ENCODE measurements at regions not wholly inside any gene's neighbourhood (a gene's known extent, or its start where the extent isn't known, plus 50 kb on each side); places are given as distances from the start of the nearest gene placed in this dataset.

DNA sequence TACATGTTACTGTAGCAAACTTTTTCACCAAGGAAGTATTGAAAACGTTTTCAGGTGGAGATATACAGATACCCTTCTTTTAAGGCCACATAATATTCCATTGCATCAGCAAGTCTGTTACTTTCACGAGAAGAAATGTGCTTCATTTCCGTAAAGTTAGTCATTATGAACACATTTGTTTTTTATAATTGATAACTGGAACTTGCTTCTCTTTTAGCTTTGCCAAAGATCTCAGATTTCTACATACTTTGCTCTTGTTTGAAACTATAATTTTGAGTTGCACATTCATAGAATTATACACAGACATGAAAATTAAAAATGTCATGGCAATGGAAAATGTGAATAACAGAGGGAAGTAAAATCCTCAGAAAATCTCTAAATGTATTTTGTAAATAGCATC lies 128.7 kb upstream of the GIMD1 start:
- TF ChIP-seq TAF1 (IDR thresholded peaks at IDR 0.05; ENCODE audit: low read depth) = no peak
- TF ChIP-seq REST (IDR thresholded peaks at IDR 0.05; ENCODE audit: low read depth) = no peak
- no peak for TF ChIP-seq EGR1 (IDR thresholded peaks at IDR 0.05)
- no peak for TF ChIP-seq RAD21 (IDR thresholded peaks at IDR 0.05; ENCODE audit: low read depth)
- TF ChIP-seq, protein P1, sequence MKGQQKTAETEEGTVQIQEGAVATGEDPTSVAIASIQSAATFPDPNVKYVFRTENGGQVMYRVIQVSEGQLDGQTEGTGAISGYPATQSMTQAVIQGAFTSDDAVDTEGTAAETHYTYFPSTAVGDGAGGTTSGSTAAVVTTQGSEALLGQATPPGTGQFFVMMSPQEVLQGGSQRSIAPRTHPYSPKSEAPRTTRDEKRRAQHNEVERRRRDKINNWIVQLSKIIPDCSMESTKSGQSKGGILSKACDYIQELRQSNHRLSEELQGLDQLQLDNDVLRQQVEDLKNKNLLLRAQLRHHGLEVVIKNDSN (IDR thresholded peaks at IDR 0.05) = no peak
- no peak for TF ChIP-seq CEBPB (IDR thresholded peaks at IDR 0.05)

GRCh38 chr4:106496061-106496460 lies 127.5 kb upstream of the GIMD1 start:
- TF ChIP-seq TCF12 (IDR thresholded peaks at IDR 0.05; ENCODE audit: low read depth) (no peak), EGR1 (IDR thresholded peaks at IDR 0.05) (no peak), CEBPB (IDR thresholded peaks at IDR 0.05) (no peak), FOXM1 (IDR thresholded peaks at IDR 0.05; ENCODE audit: borderline replicate concordance, low read depth) (no peak), RAD21 (IDR thresholded peaks at IDR 0.05; ENCODE audit: low read depth) (no peak), EP300 (IDR thresholded peaks at IDR 0.05; ENCODE audit: borderline replicate concordance) (no peak), TAF1 (IDR thresholded peaks at IDR 0.05; ENCODE audit: low read depth) (no peak), TEAD4 (IDR thresholded peaks at IDR 0.05) (no peak), CREB1 (IDR thresholded peaks at IDR 0.05; ENCODE audit: low read depth) (no peak), ZBTB7A (IDR thresholded peaks at IDR 0.05; ENCODE audit: low read depth) (no peak), MAX (IDR thresholded peaks at IDR 0.05) (no peak), YY1 (IDR thresholded peaks at IDR 0.05; ENCODE audit: low read depth) (no peak), REST (IDR thresholded peaks at IDR 0.05; ENCODE audit: low read depth) (no peak), NFIC (IDR thresholded peaks at IDR 0.05) (no peak)
- TF ChIP-seq, protein P1 (IDR thresholded peaks at IDR 0.05) = no peak

DNA sequence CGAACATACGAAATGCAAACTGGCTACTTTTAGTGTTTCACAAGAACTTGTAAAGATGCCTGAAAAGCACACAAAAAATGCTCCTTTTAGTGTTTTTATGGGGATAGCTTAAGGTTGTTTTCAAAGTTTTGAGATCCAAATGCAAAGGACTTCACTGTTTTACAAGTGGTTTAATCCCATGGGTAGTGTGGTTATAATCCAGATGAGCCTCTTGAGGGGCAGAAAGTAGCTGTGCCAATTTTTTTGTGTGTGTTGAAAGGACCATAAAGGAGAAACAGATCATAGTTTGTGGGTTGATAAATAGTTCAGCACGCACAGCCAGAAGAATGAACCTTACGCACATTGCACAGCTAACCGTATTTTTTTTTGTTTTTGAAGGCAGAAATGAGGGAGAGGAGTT lies 126.9 kb upstream of the GIMD1 start:
- TF ChIP-seq TEAD4 (IDR thresholded peaks at IDR 0.05) = no peak
- no peak for TF ChIP-seq EP300 (IDR thresholded peaks at IDR 0.05; ENCODE audit: borderline replicate concordance)
- TF ChIP-seq REST (IDR thresholded peaks at IDR 0.05; ENCODE audit: low read depth) = no peak
- no peak for TF ChIP-seq ZBTB7A (IDR thresholded peaks at IDR 0.05; ENCODE audit: low read depth)
- TF ChIP-seq RAD21 (IDR thresholded peaks at IDR 0.05; ENCODE audit: low read depth) = no peak
- no peak for TF ChIP-seq TCF12 (IDR thresholded peaks at IDR 0.05; ENCODE audit: low read depth)
- TF ChIP-seq CEBPB (IDR thresholded peaks at IDR 0.05) = no peak
- TF ChIP-seq CREB1 (IDR thresholded peaks at IDR 0.05; ENCODE audit: low read depth) = no peak
- TF ChIP-seq TAF1 (IDR thresholded peaks at IDR 0.05; ENCODE audit: low read depth) = no peak

DNA sequence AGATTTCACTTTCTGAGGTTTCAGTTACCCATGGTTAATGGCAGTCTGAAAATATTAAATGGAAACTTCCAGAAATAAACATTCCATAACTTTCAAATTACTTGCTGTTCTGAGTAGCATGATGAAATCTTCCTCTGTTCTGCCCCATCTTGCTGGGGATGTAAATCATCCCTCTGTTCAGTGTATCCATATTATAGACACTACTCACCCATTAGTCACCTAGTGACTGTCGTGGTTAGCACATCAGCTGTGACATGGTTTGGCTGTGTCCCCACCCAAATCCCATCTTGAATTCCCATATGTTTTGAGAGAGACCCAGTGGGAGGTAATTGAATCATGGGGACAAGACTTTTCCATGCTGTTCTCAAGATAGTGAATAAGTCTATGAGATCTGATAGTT lies 125.5 kb upstream of the GIMD1 start:
- TF ChIP-seq CREB1 (IDR thresholded peaks at IDR 0.05; ENCODE audit: low read depth) (no peak), TEAD4 (IDR thresholded peaks at IDR 0.05) (no peak), EP300 (IDR thresholded peaks at IDR 0.05; ENCODE audit: borderline replicate concordance) (no peak), YY1 (IDR thresholded peaks at IDR 0.05; ENCODE audit: low read depth) (no peak), TAF1 (IDR thresholded peaks at IDR 0.05; ENCODE audit: low read depth) (no peak), FOXM1 (IDR thresholded peaks at IDR 0.05; ENCODE audit: borderline replicate concordance, low read depth) (no peak), REST (IDR thresholded peaks at IDR 0.05; ENCODE audit: low read depth) (no peak), RAD21 (IDR thresholded peaks at IDR 0.05; ENCODE audit: low read depth) (no peak), CEBPB (IDR thresholded peaks at IDR 0.05) (no peak), ZBTB7A (IDR thresholded peaks at IDR 0.05; ENCODE audit: low read depth) (no peak), MAX (IDR thresholded peaks at IDR 0.05) (no peak), EGR1 (IDR thresholded peaks at IDR 0.05) (no peak), NFIC (IDR thresholded peaks at IDR 0.05) (no peak), TCF12 (IDR thresholded peaks at IDR 0.05; ENCODE audit: low read depth) (no peak)
- TF ChIP-seq, protein P1 (IDR thresholded peaks at IDR 0.05) = no peak

Measured in Ishikawa (cell line).